HCT116 (cell line): ENCODE measurements at regions not wholly inside any gene's neighbourhood (a gene's known extent, or its start where the extent isn't known, plus 50 kb on each side); places are given as distances from the start of the nearest gene placed in this dataset.

ENCODE experiments used
- CTCF ChIP-seq, 3 experiments: fragments of 200-600 bp in 1 of 3; sonication (generic) in 1 of 3; IDR thresholded peaks in 2 of 3; conservative IDR thresholded peaks in 1 of 3; 2 replicates each; pipeline ENCODE4 v1.5.1; 2012 to 2017; ENCODE audit warnings: low read depth in 2 of 3, low read length in 2 of 3, antibody characterized with exemption in 1 of 3, borderline replicate concordance in 1 of 3, control low read depth in 1 of 3, mild to moderate bottlenecking in 1 of 3, mixed read lengths in 1 of 3, mixed run types in 1 of 3, moderate library complexity in 1 of 3; ENCODE audit not compliant: insufficient read depth in 1 of 3
- EZH2 ChIP-seq: fragments of 200-600 bp; sonication (generic); IDR thresholded peaks from 2 replicates; pipeline ENCODE4 v1.6.1; 2017; ENCODE audit warnings: antibody characterized with exemption, mixed run types
- POLR2A ChIP-seq: IDR thresholded peaks from 2 replicates; pipeline ENCODE4 v1.7.0; 2011; ENCODE audit warnings: borderline replicate concordance; ENCODE audit not compliant: insufficient read depth, insufficient read length; ENCODE audit errors: extremely low read depth
- POLR2AphosphoS5 ChIP-seq: IDR thresholded peaks from 2 replicates; pipeline ENCODE4 v1.6.1; 2011; ENCODE audit warnings: mild to moderate bottlenecking, low read depth, low read length, moderate library complexity
- RAD21 ChIP-seq: IDR thresholded peaks from 2 replicates; pipeline ENCODE4 v1.6.1; 2012; ENCODE audit warnings: low read depth, mild to moderate bottlenecking

- no peak for TF ChIP-seq POLR2AphosphoS5
- no peak for TF ChIP-seq CTCF (IDR thresholded peaks at IDR 0.05 in 2 of 3, conservative IDR thresholded peaks at IDR 0.05 in 1 of 3; ENCODE audit: borderline replicate concordance in 1 of 3, insufficient read depth in 1 of 3, low read depth in 2 of 3, low read length in 2 of 3)
- TF ChIP-seq POLR2A = no peak
- no peak for TF ChIP-seq EZH2
- no peak for TF ChIP-seq RAD21
These were observed 98.7 kb upstream of the CCL2 start for GRCh38 chr17:34156401-34156740.
